Large intestine (tissue), 3 donors: ENCODE measurements at regions not wholly inside any gene's neighbourhood (a gene's known extent, or its start where the extent isn't known, plus 50 kb on each side); places are given as distances from the start of the nearest gene placed in this dataset.
"Not testable (repeated sequence)": the region's sequence is repeated elsewhere in the genome, so short reads cannot be mapped to it uniquely, and the experiment has no call there.

Source experiments
- DNase-seq, 2 donors: peaks; one replicate each; pipeline versions ENCODE4 v3.0.0 to v3.0.0-alpha.2; 2013
- H3K27ac ChIP-seq: one replicate; pipeline ENCODE4 v1.5.1; 2013; ENCODE audit warnings: low read length
- H3K27me3 ChIP-seq: 2 replicates; pipeline ENCODE4 v1.6.1; 2013; ENCODE audit warnings: low read length; ENCODE audit not compliant: control insufficient read depth, insufficient read depth
- H3K36me3 ChIP-seq: 2 replicates; pipeline ENCODE4 v1.6.1; 2013; ENCODE audit warnings: low read length; ENCODE audit not compliant: control insufficient read depth, insufficient read depth
- H3K4me1 ChIP-seq: one replicate; pipeline ENCODE4 v1.6.1; 2013; ENCODE audit warnings: low read length; ENCODE audit not compliant: control insufficient read depth, insufficient read depth
- H3K4me3 ChIP-seq: one replicate; pipeline ENCODE4 v1.5.1; 2013; ENCODE audit warnings: low read length
- H3K9me3 ChIP-seq: one replicate; pipeline ENCODE4 v1.6.1; 2013; ENCODE audit warnings: mild to moderate bottlenecking, low read depth, low read length, moderate library complexity; ENCODE audit not compliant: control insufficient read depth
- WGBS: methylation state at CpG from one replicate; pipeline ENCODE4 v1.1.5; 2013; ENCODE audit warnings: low lambda C conversion rate; ENCODE audit not compliant: insufficient coverage; 5-methylcytosine and 5-hydroxymethylcytosine counted together

- Histone ChIP-seq H3K36me3 (no peaks in the 10 kb centered on the region), H3K4me3 (no peak overlapping the region), H3K27ac (no peak overlapping the region), H3K27me3 (no peaks in the 10 kb centered on the region), H3K9me3 (no peaks in the 10 kb centered on the region), H3K4me1 (no peaks in the 10 kb centered on the region)
- no peak for DNase-seq
- 92% methylated on average over 2 of the region's 3 CpGs for WGBS
These were observed 383.7 kb downstream of the CAAP1 start for GRCh38 chr9:26508897-26509296.

GRCh38 chr9:26504057-26504456, 388.5 kb downstream of the CAAP1 start:
- Histone ChIP-seq H3K9me3 (no peaks in the 10 kb centered on the region), H3K4me3 (no peak overlapping the region), H3K27ac (no peak overlapping the region), H3K4me1 (no peaks in the 10 kb centered on the region), H3K27me3 (no peaks in the 10 kb centered on the region), H3K36me3 (no peaks in the 10 kb centered on the region)
- DNase-seq = no peak
- WGBS = no CpG with 5 or more reads among the region's 2 CpGs

- Histone ChIP-seq H3K9me3 (no peaks in the 10 kb centered on the region), H3K27me3 (no peaks in the 10 kb centered on the region), H3K27ac (no peak overlapping the region), H3K4me1 (no peaks in the 10 kb centered on the region), H3K36me3 (no peaks in the 10 kb centered on the region), H3K4me3 (no peak overlapping the region)
- no peak for DNase-seq
- no CpG with 5 or more reads among the region's 3 CpGs for WGBS
These were observed 390.3 kb downstream of the CAAP1 start for GRCh38 chr9:26502311-26502710.

GRCh38 chr9:26500471-26500870, 392.1 kb downstream of the CAAP1 start:
- DNase-seq = no peak
- WGBS = 93% methylated on average over 2 of the region's 3 CpGs
- Histone ChIP-seq H3K4me3 (no peak overlapping the region), H3K27ac (no peak overlapping the region), H3K27me3 (no peaks in the 10 kb centered on the region), H3K36me3 (no peaks in the 10 kb centered on the region), H3K4me1 (no peaks in the 10 kb centered on the region), H3K9me3 (no peaks in the 10 kb centered on the region)

- not testable (repeated sequence) for DNase-seq, H3K27me3 ChIP-seq, H3K27ac ChIP-seq, H3K36me3 ChIP-seq, H3K4me1 ChIP-seq, H3K4me3 ChIP-seq
- no CpG with 5 or more reads among the region's 59 CpGs for WGBS
- peaks cover 18% of the 10 kb centered on the region for H3K9me3 ChIP-seq
These were observed 399.7 kb downstream of the CAAP1 start for GRCh38 chr9:26492608-26493521.

GRCh38 chr9:26491922-26492607, 400.5 kb downstream of the CAAP1 start:
- H3K27me3 ChIP-seq, DNase-seq: not testable (repeated sequence)
- WGBS = no CpG with 5 or more reads among the region's 35 CpGs

GRCh38 chr9:26483991-26484390, 408.6 kb downstream of the CAAP1 start:
- Histone ChIP-seq H3K36me3 (no peaks in the 10 kb centered on the region), H3K27ac (no peak overlapping the region), H3K4me3 (no peak overlapping the region), H3K4me1 (no peaks in the 10 kb centered on the region), H3K9me3 (peaks cover 5% of the 10 kb centered on the region), H3K27me3 (no peaks in the 10 kb centered on the region)
- no peak for DNase-seq
- WGBS = 90% methylated on average over 2 of the region's 15 CpGs

More at GRCh38 chr9:26491922-26492607, 400.5 kb downstream of the CAAP1 start:
- H3K4me3 ChIP-seq, H3K36me3 ChIP-seq, H3K4me1 ChIP-seq, H3K27ac ChIP-seq: not testable (repeated sequence)
- H3K9me3 ChIP-seq = peaks cover 18% of the 10 kb centered on the region

- no peak for DNase-seq
- H3K4me3 ChIP-seq = no peak overlapping the region
- no peaks in the 10 kb centered on the region for H3K9me3 ChIP-seq
These were observed 414.6 kb downstream of the CAAP1 start for GRCh38 chr9:26477963-26478362.

GRCh38 chr9:26471261-26471660, 421.3 kb downstream of the CAAP1 start:
- DNase-seq = no peak
- no peaks in the 10 kb centered on the region for H3K4me1 ChIP-seq
- H3K36me3 ChIP-seq = no peaks in the 10 kb centered on the region
- no peak overlapping the region for H3K27ac ChIP-seq
- H3K4me3 ChIP-seq = no peak overlapping the region
- H3K27me3 ChIP-seq = no peaks in the 10 kb centered on the region
- WGBS = no CpG with 5 or more reads among the region's 2 CpGs
- H3K9me3 ChIP-seq = no peaks in the 10 kb centered on the region

More at GRCh38 chr9:26477963-26478362, 414.6 kb downstream of the CAAP1 start:
- Histone ChIP-seq H3K4me1 (no peaks in the 10 kb centered on the region), H3K27ac (no peak overlapping the region), H3K27me3 (no peaks in the 10 kb centered on the region), H3K36me3 (no peaks in the 10 kb centered on the region)

- Histone ChIP-seq H3K4me1 (no peaks in the 10 kb centered on the region), H3K27me3 (no peaks in the 10 kb centered on the region), H3K4me3 (no peak overlapping the region), H3K9me3 (no peaks in the 10 kb centered on the region), H3K27ac (no peak overlapping the region), H3K36me3 (no peaks in the 10 kb centered on the region)
- DNase-seq = no peak
- 100% methylated on average over 1 of the region's 2 CpGs for WGBS
These were observed 422.3 kb downstream of the CAAP1 start for GRCh38 chr9:26470284-26470683.
